Tibial nerve (tissue), 4 donors: ENCODE measurements at regions not wholly inside any gene's neighbourhood (a gene's known extent, or its start where the extent isn't known, plus 50 kb on each side); places are given as distances from the start of the nearest gene placed in this dataset.

ENCODE experiments used
- DNase-seq, 2 donors: peaks; one replicate each; pipeline ENCODE4 v3.0.0-alpha.2; 2019; ENCODE audit warnings: low spot score in 2 of 2
- H3K27ac ChIP-seq, 4 donors: fragments of 200-600 bp; sonication (generic) in 3 of 4; one replicate each; pipeline ENCODE4 v1.5.1; 2017 to 2019; ENCODE audit warnings: mild to moderate bottlenecking in 1 of 4
- H3K27me3 ChIP-seq, 2 donors: fragments of 200-600 bp; sonication (generic) in 1 of 2; one replicate each; pipeline versions ENCODE4 v1.5.1 to v1.6.0; 2017 to 2019
- H3K36me3 ChIP-seq, 3 donors: fragments of 200-600 bp; sonication (generic); one replicate each; pipeline ENCODE4 v1.5.1; 2018 to 2019
- H3K4me1 ChIP-seq, 4 donors: fragments of 200-600 bp; sonication (generic) in 3 of 4; one replicate each; pipeline ENCODE4 v1.5.1; 2017 to 2019
- H3K4me3 ChIP-seq, 4 donors: fragments of 200-600 bp; sonication (generic) in 3 of 4; one replicate each; pipeline ENCODE4 v1.5.1; 2017 to 2019; ENCODE audit warnings: mild to moderate bottlenecking in 1 of 4, moderate library complexity in 1 of 4
- H3K9me3 ChIP-seq, 4 donors: fragments of 200-600 bp; sonication (generic) in 3 of 4; one replicate each; pipeline ENCODE4 v1.5.1; 2017 to 2019
- CTCF ChIP-seq, 5 experiments: fragments of 200-600 bp in 3 of 5; fragments of 450-650 bp in 2 of 5; sonication (generic) in 3 of 5; IDR thresholded peaks; one replicate each; pipeline ENCODE4 v1.5.1; 2016 to 2019; ENCODE audit warnings: antibody characterized with exemption in 5 of 5, mild to moderate bottlenecking in 3 of 5, moderate library complexity in 2 of 5
- EP300 ChIP-seq, 2 donors: sonication (generic); formaldehyde crosslinking; IDR thresholded peaks; one replicate each; pipeline ENCODE4 v1.6.1; 2017; ENCODE audit warnings: antibody characterized with exemption in 2 of 2, mild to moderate bottlenecking in 1 of 2
- POLR2A ChIP-seq, 2 donors: fragments of 450-650 bp; IDR thresholded peaks; one replicate each; pipeline ENCODE4 v1.6.1; 2017; ENCODE audit warnings: antibody characterized with exemption in 2 of 2, mild to moderate bottlenecking in 2 of 2, moderate library complexity in 2 of 2
- WGBS, 2 donors: methylation state at CpG; one replicate each; pipeline ENCODE4 v1.1.5; 2018; 5-methylcytosine and 5-hydroxymethylcytosine counted together

- Histone ChIP-seq H3K4me3 (no peak overlapping the region), H3K27ac (no peak overlapping the region), H3K36me3 (no peaks in the 10 kb centered on the region), H3K9me3 (no peaks in the 10 kb centered on the region), H3K4me1 (no peaks in the 10 kb centered on the region), H3K27me3 (no peaks in the 10 kb centered on the region)
- DNase-seq, result no peak
- TF ChIP-seq CTCF (IDR thresholded peaks at IDR 0.05) (no peak), EP300 (IDR thresholded peaks at IDR 0.05) (no peak), POLR2A (IDR thresholded peaks at IDR 0.05) (no peak)
- 67 to 72% methylated on average over 10 of the region's 10 CpGs for WGBS, 2 donors
These were observed 82.2 kb upstream of the VEGFC start for GRCh38 chr4:176874721-176875445.

- Histone ChIP-seq H3K4me3 (no peak overlapping the region), H3K27me3 (no peaks in the 10 kb centered on the region), H3K4me1 (no peaks in the 10 kb centered on the region), H3K9me3 (no peaks in the 10 kb centered on the region), H3K36me3 (no peaks in the 10 kb centered on the region), H3K27ac (no peak overlapping the region)
- DNase-seq, result no peak
- WGBS, 2 donors, result 29 to 43% methylated on average over 2 of the region's 2 CpGs
- TF ChIP-seq EP300 (IDR thresholded peaks at IDR 0.05) (no peak), CTCF (IDR thresholded peaks at IDR 0.05) (no peak), POLR2A (IDR thresholded peaks at IDR 0.05) (no peak)
These were observed 82.8 kb upstream of the VEGFC start for GRCh38 chr4:176875446-176875930.

- H3K27me3 ChIP-seq, result no peaks in the 10 kb centered on the region
- 73 to 76% methylated on average over 4 of the region's 4 CpGs for WGBS, 2 donors
- no peaks in the 10 kb centered on the region for H3K4me1 ChIP-seq
- TF ChIP-seq EP300 (IDR thresholded peaks at IDR 0.05) (no peak), POLR2A (IDR thresholded peaks at IDR 0.05) (no peak), CTCF (IDR thresholded peaks at IDR 0.05) (no peak)
- no peak for DNase-seq
- no peaks in the 10 kb centered on the region for H3K36me3 ChIP-seq
- no peak overlapping the region for H3K27ac ChIP-seq
- H3K9me3 ChIP-seq, result no peaks in the 10 kb centered on the region
- no peak overlapping the region for H3K4me3 ChIP-seq
These were observed 86.8 kb upstream of the VEGFC start for GRCh38 chr4:176879380-176880116.

- no peak overlapping the region for H3K27ac ChIP-seq
- no peak overlapping the region for H3K4me3 ChIP-seq
- no peak for TF ChIP-seq POLR2A (IDR thresholded peaks at IDR 0.05)
- no peak for TF ChIP-seq CTCF (IDR thresholded peaks at IDR 0.05)
- TF ChIP-seq EP300 (IDR thresholded peaks at IDR 0.05), result no peak
- no peaks in the 10 kb centered on the region for H3K9me3 ChIP-seq
- WGBS, 2 donors, result 41 to 48% methylated on average over 2 of the region's 2 CpGs
- H3K4me1 ChIP-seq, result no peaks in the 10 kb centered on the region
- DNase-seq, result no peak
- H3K36me3 ChIP-seq, result no peaks in the 10 kb centered on the region
- H3K27me3 ChIP-seq, result no peaks in the 10 kb centered on the region
These were observed 89.5 kb upstream of the VEGFC start for GRCh38 chr4:176882206-176882605.

- TF ChIP-seq POLR2A (IDR thresholded peaks at IDR 0.05) (no peak), CTCF (IDR thresholded peaks at IDR 0.05) (no peak), EP300 (IDR thresholded peaks at IDR 0.05) (no peak)
- H3K27me3 ChIP-seq, result no peaks in the 10 kb centered on the region
- H3K4me1 ChIP-seq, result no peaks in the 10 kb centered on the region
- no peak overlapping the region for H3K27ac ChIP-seq
- 51 to 74% methylated on average over 6 to 7 of the region's 7 CpGs for WGBS, 2 donors
- H3K9me3 ChIP-seq, result no peaks in the 10 kb centered on the region
- H3K36me3 ChIP-seq, result no peaks in the 10 kb centered on the region
- no peak overlapping the region for H3K4me3 ChIP-seq
- DNase-seq, result no peak
These were observed 90.4 kb upstream of the VEGFC start for GRCh38 chr4:176883108-176883550.
